ENCODE measurements at regions not wholly inside any gene's neighbourhood (a gene's known extent, or its start where the extent isn't known, plus 50 kb on each side); places are given as distances from the start of the nearest gene placed in this dataset.

DNA sequence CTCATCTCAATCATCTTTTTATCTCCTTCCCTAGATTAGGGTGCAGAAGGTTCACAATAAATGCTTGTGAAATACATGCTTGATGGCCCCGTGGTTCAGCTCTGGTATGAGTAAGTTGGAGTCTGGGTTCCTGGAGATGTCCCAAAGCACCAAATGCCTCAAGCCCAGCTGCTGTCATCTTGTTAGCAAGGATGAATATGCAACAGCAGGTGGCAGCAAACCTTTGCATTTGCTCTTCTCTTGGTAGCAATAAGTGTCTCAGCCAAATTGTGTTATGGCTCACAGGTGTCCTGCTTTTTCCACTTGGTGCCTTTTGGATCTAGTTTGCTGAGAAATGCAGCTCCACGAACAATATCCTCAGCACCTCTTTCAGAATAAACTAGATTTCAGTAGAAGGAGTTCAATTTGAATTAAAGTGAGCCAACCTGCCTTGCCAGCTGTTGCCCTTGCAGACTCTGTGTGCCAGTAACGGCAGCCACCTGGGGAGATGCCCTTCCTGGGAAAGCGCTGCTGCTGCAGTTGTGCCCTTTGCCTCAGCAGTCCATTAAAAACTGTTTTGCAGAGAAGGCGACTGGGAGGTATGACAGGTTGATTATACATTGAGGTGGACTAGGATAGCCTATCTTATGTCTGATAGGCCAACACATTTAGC lies 417.3 kb downstream of the SNAPC1 start:
- Histone ChIP-seq H2AFZ (ENCODE audit: control insufficient read depth, low read length) (no peak overlapping the region), H3K4me2 (ENCODE audit: control insufficient read depth, extremely low read depth, insufficient read depth, low read depth, low read length) (no peak overlapping the region), H3K36me3 (ENCODE audit: control insufficient read depth in 2 of 2, extremely low read depth in 1 of 2, insufficient read depth in 2 of 2, low read length in 2 of 2) (no peaks in the 10 kb centered on the region), H3K9ac (ENCODE audit: control insufficient read depth, extremely low read depth, insufficient read depth, low read length) (no peak overlapping the region), H4K20me1 (ENCODE audit: control insufficient read depth, extremely low read depth, insufficient read depth, low read length) (no peaks in the 10 kb centered on the region), H3K9me1 (ENCODE audit: control insufficient read depth, extremely low read depth, insufficient read depth, low read length) (no peaks in the 10 kb centered on the region), H3K27ac (ENCODE audit: control insufficient read depth, insufficient read depth, low read length) (no peak overlapping the region), H3K79me2 (ENCODE audit: control insufficient read depth, insufficient read depth, low read length) (no peaks in the 10 kb centered on the region), H3K27me3 (ENCODE audit: control insufficient read depth, extremely low read depth, insufficient read depth, low read length) (no peaks in the 10 kb centered on the region), H3K4me1 (ENCODE audit: control insufficient read depth, extremely low read depth, insufficient read depth, low read length) (no peaks in the 10 kb centered on the region), H3K9me3 (ENCODE audit: control insufficient read depth, low read depth, low read length) (no peaks in the 10 kb centered on the region), H3K4me3 (ENCODE audit: control insufficient read depth in 2 of 3, extremely low read depth in 1 of 3, insufficient read depth in 2 of 3, low read depth in 1 of 3, low read length in 3 of 3) (no peak overlapping the region)
- TF ChIP-seq, protein P1, sequence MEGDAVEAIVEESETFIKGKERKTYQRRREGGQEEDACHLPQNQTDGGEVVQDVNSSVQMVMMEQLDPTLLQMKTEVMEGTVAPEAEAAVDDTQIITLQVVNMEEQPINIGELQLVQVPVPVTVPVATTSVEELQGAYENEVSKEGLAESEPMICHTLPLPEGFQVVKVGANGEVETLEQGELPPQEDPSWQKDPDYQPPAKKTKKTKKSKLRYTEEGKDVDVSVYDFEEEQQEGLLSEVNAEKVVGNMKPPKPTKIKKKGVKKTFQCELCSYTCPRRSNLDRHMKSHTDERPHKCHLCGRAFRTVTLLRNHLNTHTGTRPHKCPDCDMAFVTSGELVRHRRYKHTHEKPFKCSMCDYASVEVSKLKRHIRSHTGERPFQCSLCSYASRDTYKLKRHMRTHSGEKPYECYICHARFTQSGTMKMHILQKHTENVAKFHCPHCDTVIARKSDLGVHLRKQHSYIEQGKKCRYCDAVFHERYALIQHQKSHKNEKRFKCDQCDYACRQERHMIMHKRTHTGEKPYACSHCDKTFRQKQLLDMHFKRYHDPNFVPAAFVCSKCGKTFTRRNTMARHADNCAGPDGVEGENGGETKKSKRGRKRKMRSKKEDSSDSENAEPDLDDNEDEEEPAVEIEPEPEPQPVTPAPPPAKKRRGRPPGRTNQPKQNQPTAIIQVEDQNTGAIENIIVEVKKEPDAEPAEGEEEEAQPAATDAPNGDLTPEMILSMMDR (optimal IDR thresholded peaks at IDR 0.05 in 1 of 3, IDR thresholded peaks at IDR 0.05 in 1 of 3, conservative IDR thresholded peaks at IDR 0.05 in 1 of 3; ENCODE audit: extremely low read depth in 1 of 3, insufficient read depth in 2 of 3, low read length in 3 of 3), result peak; percentile 67 to 89 (median 75)
- TF ChIP-seq EZH2 (IDR thresholded peaks at IDR 0.05; ENCODE audit: low read length), result no peak
- peak; percentile 92 for FAIRE-seq
- dilution Hi-C loops (cut with MboI; ENCODE audit: extremely low pct_ligation_motif_present, low sequenced_read_pairs), result no loop called here
- peak; percentile 26 for DNase-seq (ENCODE audit: low read depth, low spot score)

DNA sequence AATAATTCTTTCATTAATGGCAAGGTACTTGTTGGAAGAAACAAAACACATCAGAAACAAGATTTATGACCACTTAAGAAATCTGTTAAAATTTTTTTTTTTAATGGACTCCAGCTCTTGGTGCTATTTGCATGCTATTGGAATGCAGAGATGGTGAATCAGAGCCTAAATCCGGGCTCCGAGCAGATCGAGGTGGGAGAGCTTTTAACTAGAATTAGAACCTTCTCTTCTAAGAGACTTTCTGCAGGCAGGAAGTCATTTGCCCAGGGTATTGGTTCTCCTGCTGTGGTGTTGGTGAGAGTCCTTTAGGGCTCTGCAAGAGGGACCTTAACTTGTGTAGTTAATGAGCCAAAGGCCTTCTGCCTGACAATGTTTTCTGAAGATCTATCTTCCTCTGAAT lies 419.4 kb downstream of the SNAPC1 start:
- DNase-seq (ENCODE audit: low read depth, low spot score), result no peak
- Histone ChIP-seq H3K9ac (ENCODE audit: control insufficient read depth, extremely low read depth, insufficient read depth, low read length) (no peak overlapping the region), H3K36me3 (ENCODE audit: control insufficient read depth in 2 of 2, extremely low read depth in 1 of 2, insufficient read depth in 2 of 2, low read length in 2 of 2) (no peaks in the 10 kb centered on the region), H3K4me2 (ENCODE audit: control insufficient read depth, extremely low read depth, insufficient read depth, low read depth, low read length) (no peak overlapping the region), H3K79me2 (ENCODE audit: control insufficient read depth, insufficient read depth, low read length) (no peaks in the 10 kb centered on the region), H3K27ac (ENCODE audit: control insufficient read depth, insufficient read depth, low read length) (no peak overlapping the region), H4K20me1 (ENCODE audit: control insufficient read depth, extremely low read depth, insufficient read depth, low read length) (no peaks in the 10 kb centered on the region), H2AFZ (ENCODE audit: control insufficient read depth, low read length) (no peak overlapping the region), H3K9me1 (ENCODE audit: control insufficient read depth, extremely low read depth, insufficient read depth, low read length) (no peaks in the 10 kb centered on the region), H3K4me1 (ENCODE audit: control insufficient read depth, extremely low read depth, insufficient read depth, low read length) (no peaks in the 10 kb centered on the region), H3K4me3 (ENCODE audit: control insufficient read depth in 2 of 3, extremely low read depth in 1 of 3, insufficient read depth in 2 of 3, low read depth in 1 of 3, low read length in 3 of 3) (no peak overlapping the region), H3K9me3 (ENCODE audit: control insufficient read depth, low read depth, low read length) (no peaks in the 10 kb centered on the region), H3K27me3 (ENCODE audit: control insufficient read depth, extremely low read depth, insufficient read depth, low read length) (no peaks in the 10 kb centered on the region)
- dilution Hi-C loops (cut with MboI; ENCODE audit: extremely low pct_ligation_motif_present, low sequenced_read_pairs), result no loop called here
- no peak for FAIRE-seq
- TF ChIP-seq, protein P1 (optimal IDR thresholded peaks at IDR 0.05 in 1 of 3, IDR thresholded peaks at IDR 0.05 in 1 of 3, conservative IDR thresholded peaks at IDR 0.05 in 1 of 3; ENCODE audit: extremely low read depth in 1 of 3, insufficient read depth in 2 of 3, low read length in 3 of 3), result no peak
- no peak for TF ChIP-seq EZH2 (IDR thresholded peaks at IDR 0.05; ENCODE audit: low read length)

All from keratinocyte (primary cell).